ENCODE measurements at regions not wholly inside any gene's neighbourhood (a gene's known extent, or its start where the extent isn't known, plus 50 kb on each side); places are given as distances from the start of the nearest gene placed in this dataset.
"Not testable (repeated sequence)": the region's sequence is repeated elsewhere in the genome, so short reads cannot be mapped to it uniquely, and the experiment has no call there.

DNA sequence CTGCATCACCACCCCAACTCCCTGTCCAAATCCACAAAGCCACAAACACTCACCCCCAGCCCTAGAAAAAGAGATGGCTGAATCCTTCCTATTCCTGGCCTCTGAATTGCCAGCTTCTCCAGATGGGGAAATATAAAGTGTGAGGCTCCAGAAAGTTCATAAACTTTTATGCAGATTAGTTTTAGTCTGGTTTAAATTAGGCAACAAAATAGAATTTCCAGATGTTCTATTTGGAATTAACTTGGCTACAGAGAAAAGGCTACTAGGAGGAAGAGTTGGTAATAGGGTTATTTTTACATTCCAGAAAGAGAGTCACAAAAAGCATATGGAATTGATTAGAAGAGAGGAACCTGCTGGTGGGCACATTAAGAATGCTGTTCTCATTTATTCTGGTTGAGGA lies 56.0 kb downstream of the EN1 start:
- no peak for DNase-seq (ENCODE audit: low read depth)

GRCh38 chr2:118786746-118787145 lies 60.7 kb downstream of the EN1 start:
- no peak for DNase-seq (ENCODE audit: low read depth)

DNA sequence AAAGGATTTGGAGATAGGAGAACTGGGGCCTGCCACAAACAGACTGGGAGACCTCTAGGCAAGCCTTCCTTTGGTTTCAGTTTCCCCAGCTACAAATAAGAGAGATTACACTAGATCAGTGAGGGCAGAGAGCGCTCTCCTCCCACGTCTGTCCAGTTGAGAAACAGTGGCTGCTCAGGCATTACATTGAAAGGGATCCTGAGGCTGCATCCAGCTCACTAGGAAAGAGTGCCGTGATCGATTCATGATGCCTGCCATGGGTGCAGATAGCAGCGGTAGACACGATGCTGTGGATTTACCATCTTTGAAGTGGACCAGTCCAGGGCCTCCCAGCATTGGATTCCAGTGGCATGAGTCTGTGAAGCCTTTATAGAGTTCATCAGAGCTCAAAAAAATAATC lies 62.6 kb downstream of the EN1 start:
- no peak for DNase-seq (ENCODE audit: low read depth)

- DNase-seq (ENCODE audit: low read depth) = no peak
These were observed 68.1 kb downstream of the EN1 start for GRCh38 chr2:118779362-118779761.

GRCh38 chr2:118774458-118775133 lies 72.9 kb downstream of the EN1 start:
- DNase-seq (ENCODE audit: low read depth) = no peak

- no peak for DNase-seq (ENCODE audit: low read depth)
These were observed 73.6 kb downstream of the EN1 start for GRCh38 chr2:118773826-118774225.

DNA sequence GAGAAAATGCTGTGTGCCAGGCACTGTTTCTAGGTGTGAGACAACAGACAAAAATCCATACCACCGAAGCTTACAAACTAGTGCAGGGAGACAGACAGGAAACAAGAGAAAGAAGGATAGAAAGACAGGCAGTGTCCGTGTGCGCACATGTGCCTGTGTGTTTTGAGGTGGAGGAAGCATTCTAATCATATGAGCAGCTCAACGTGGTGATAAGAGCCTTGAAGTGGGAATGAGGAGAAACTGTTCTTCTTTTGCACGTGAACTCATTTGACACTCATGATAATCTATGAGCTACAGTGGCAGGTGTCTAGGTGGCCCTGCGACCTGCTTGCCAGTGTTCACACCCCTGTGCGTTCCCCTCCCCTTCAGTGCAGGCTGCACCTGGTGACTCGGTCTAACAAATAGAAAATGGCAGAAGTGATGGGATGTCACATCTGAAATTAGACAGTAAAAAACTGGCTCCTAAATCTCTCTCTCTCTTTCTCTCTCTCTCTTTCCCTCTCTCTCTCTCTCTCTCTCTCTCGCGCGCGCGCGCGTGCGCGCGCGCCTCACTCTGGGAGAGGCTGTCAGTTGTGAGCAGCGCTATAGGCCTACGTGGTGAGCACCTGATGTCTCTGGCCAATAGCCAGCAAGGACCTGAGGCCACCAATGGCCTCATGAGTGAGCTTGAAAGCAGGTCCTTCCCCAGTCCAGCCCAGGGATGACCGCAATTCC lies 74.8 kb downstream of the EN1 start:
- DNase-seq (ENCODE audit: low read depth) = no peak

DNA sequence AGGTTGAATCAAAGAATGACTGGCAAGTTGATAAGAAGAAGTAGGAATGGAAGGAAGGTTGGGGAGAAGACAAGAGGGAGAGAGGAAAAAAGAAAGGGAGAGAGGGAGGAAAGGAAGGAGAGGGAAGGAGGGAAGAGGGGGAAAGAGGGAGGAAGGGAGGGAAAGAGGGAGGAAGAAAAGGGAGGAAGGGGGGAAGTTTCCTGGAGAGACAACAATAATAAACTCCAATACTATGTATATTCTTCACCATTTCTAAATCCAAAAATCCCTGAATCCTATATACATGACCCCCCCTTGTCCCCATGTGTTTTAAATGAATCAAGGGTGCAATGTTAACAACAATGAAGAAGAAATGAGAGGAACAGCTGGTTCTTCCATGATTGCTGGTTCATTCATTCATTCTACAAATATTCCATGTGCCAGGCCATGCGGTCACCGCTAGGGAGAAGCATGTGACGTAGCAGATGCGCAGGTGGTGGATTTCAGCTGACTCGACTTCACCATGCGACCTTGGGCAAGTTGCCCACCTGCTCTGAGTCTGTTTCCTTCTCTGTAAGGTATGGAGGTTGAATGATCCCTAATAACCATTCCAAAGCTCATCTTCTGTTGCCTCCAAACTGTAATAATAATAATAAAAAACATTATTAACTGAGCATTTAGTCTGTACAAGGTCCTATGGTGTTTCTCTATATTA lies 77.6 kb downstream of the EN1 start:
- no peak for DNase-seq (ENCODE audit: low read depth)

DNA sequence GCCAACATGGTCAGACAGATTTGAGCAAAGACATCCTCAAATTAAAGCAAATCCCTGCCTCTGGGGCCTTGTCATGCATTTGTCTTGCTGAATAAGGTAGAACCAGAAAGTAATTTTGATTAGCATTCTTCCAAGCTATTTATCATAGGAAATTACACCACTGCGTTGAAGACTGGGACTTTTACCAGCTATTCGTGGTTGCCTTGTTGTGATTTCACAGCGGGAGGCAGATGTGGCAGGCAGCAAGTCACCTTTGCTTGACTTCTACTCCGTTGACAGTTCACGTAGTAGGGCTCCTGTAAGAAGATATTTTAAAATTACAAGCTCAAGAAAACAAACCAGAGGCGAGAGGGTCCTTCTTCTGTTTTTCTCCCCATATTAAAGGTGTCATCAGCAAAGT lies 80.6 kb downstream of the EN1 start:
- no peak for DNase-seq (ENCODE audit: low read depth)

- DNase-seq (ENCODE audit: low read depth) = no peak
These were observed 82.6 kb downstream of the EN1 start for GRCh38 chr2:118764855-118765254.

DNA sequence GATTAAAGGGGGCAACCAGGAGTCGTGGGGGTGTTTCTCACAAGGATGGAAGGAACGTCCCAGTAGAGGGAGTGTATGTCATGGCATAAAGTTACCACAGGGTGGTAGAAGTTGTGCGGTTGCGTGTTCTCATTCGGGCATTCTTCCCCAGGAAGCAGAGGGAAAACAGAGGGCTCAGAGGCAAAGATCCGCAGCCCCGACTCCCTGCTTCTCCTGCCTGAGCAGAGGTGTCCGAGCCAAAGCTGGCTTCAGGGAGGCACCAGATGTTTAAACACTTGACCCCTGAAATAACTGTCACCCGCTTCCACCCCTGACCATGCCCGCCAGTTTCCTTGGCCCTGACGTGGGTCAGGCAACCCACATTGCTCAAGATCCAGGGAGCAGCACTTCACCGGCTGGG lies 83.7 kb downstream of the EN1 start:
- peak; percentile 19 for DNase-seq (ENCODE audit: low read depth)

DNA sequence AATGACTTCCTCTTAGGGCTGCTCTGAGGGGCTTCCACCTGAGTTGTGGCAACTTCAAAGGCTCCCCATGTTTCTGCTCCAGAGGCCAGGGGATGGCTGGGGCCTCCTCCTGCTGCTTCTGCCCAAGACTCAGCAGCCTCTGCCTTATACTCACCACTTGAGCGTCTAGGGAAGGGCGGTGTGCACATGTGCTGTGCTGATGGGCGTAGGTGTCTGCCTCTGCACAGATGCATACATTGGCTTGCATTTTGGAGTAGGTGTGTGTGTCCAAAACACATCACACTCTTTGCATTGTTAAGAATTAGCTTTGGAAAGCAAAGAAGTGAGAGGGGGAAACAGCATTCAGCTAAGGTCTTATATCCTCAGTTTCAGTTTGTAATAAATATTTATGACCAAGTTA lies 85.2 kb downstream of the EN1 start:
- no peak for DNase-seq (ENCODE audit: low read depth)

- DNase-seq (ENCODE audit: low read depth) = no peak
These were observed 85.7 kb downstream of the EN1 start for GRCh38 chr2:118761771-118762170.

GRCh38 chr2:118755901-118756300 lies 91.5 kb downstream of the EN1 start:
- DNase-seq (ENCODE audit: low read depth) = no peak

DNA sequence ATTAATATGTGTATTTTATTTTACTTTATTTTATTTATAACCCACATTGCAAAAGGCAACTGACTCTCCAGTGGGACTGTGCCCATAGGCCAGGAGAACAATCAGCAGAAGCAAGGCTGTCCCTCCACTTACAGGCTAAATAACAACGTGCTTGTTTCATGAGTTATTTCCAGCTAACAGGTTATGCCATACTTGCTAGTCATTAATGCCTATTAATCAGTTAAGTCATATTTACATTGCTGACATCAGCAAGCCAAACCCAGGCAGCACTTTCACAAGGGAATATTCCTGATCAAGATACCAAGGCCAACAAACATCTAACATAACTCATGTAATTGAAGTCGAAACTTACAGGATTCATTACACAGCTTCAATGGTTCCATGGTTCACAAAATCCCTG lies 92.1 kb downstream of the EN1 start:
- no peak for DNase-seq (ENCODE audit: low read depth)

DNA sequence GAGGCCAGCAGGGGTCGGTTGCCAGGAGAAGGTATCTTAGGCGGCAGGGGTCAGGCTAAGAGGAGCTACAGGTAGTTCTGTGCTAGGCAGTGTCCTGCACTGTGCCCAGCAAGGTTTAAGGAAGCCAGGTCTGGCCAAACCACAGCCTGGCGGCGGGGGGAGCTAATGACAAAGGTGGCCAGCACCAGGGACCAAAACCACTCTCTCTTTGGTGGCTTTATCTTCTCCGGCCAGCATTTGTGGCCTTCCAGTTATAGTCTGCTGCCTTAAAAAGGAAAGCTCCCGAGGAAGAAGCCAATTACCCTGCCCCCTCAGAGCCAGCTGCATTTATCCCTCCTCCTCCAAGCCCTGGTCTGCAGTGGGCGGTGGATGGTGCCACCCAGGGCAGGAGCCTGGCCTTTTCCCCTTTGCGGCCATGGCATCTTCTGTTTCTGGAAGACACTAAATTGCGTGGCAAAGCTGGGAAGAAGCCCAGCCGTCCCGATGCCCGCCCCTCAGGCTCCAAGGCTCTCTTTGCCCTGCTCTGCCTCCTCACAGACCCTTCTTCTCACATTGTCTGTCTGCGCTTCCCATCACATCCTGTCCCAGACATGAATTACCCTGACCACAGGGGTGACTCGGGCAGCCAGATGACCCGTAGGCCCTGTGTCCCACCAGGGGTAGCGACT lies 94.6 kb downstream of the EN1 start:
- no peak for DNase-seq (ENCODE audit: low read depth)

DNA sequence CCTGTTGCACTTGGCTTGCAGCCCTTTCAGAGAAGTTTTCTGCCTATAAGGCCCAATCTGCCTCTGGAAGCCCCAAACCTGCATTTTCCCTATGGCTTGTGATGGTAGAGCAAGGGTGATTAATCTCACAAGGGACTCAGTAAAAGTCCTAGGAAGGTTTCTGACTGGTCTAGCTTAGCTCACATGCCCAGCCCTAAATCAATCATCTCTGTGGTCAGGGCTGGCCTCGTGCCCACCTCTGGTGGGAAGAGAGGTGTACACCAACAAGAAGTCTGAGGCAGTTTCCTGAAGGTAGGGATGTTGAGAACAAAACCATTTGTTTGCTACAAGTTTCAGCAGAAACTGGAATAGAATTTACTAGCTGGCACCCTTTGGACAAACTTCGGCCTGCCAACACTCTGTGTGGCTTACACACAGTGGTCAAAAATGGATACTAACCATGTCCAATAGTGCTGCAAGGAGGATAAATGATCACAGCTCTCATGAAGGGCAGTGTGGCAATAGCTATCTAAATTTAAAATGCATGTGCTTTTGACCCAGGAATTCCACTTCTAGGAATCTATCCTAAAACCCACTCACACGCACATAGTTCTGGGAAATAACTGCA lies 96.4 kb downstream of the EN1 start:
- DNase-seq (ENCODE audit: low read depth) = peak; percentile 60

GRCh38 chr2:118748245-118748885 lies 99.1 kb downstream of the EN1 start:
- no peak for DNase-seq (ENCODE audit: low read depth)

DNA sequence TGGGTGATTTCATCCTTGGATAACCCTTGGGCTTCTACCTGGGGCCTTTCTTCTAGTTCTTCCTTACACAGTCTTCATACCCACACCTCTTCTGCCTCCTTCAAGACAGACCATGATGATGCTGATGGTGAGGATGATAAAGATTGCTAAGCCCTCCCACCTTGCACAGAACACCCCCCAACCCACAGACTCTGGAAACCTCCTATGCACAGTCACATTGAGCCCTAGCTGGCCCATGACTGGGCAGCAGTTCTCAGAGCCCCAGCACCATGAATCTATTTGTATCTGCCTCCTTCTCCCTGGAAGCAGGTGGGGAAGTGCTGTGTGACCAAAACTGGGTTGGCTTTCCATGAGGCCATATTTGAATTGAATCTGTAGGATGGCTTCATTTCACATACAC lies 99.8 kb downstream of the EN1 start:
- no peak for DNase-seq (ENCODE audit: low read depth)

GRCh38 chr2:118747066-118747465 lies 100.4 kb downstream of the EN1 start:
- DNase-seq (ENCODE audit: low read depth) = no peak

- DNase-seq (ENCODE audit: low read depth) = not testable (repeated sequence)
These were observed 102.7 kb downstream of the EN1 start for GRCh38 chr2:118744682-118745181.

Data from stromal cell of bone marrow (primary cell).